Fibroblast of pulmonary artery (primary cell): ENCODE measurements at regions not wholly inside any gene's neighbourhood (a gene's known extent, or its start where the extent isn't known, plus 50 kb on each side); places are given as distances from the start of the nearest gene placed in this dataset.

ENCODE experiments used
- DNase-seq: peaks from one replicate; pipeline ENCODE4 v3.0.0-alpha.2; 2010; ENCODE audit warnings: low read depth
- H3K4me3 ChIP-seq: replicated peaks from 2 replicates; pipeline ENCODE4 v1.5.1; 2011; ENCODE audit warnings: low read depth, mild to moderate bottlenecking, control low read depth, low read length, moderate library complexity
- CTCF ChIP-seq: IDR thresholded peaks from 2 replicates; pipeline ENCODE4 v1.5.1; 2011; ENCODE audit warnings: mild to moderate bottlenecking, control low read depth, low read length, inconsistent platforms; ENCODE audit errors: missing control alignments

- H3K4me3 ChIP-seq, result no peak overlapping the region
- TF ChIP-seq CTCF, result no peak
- DNase-seq, result no peak
These were observed 113.4 kb upstream of the RAB27B start for GRCh38 chr18:54714851-54715250.

GRCh38 chr18:54716586-54716985 is 111.7 kb upstream of the RAB27B start:
- no peak for TF ChIP-seq CTCF
- DNase-seq, result no peak

GRCh38 chr18:54717673-54718407 is 110.4 kb upstream of the RAB27B start:
- TF ChIP-seq CTCF, result no peak
- DNase-seq, result peak; percentile 18
- peak overlapping the region; percentile 40 for H3K4me3 ChIP-seq

More at GRCh38 chr18:54716586-54716985, 111.7 kb upstream of the RAB27B start:
- no peak overlapping the region for H3K4me3 ChIP-seq

- H3K4me3 ChIP-seq, result peak overlapping the region; percentile 40
- no peak for TF ChIP-seq CTCF
- no peak for DNase-seq
These were observed 109.9 kb upstream of the RAB27B start for GRCh38 chr18:54718408-54718773.

- peak; percentile 9 for DNase-seq
- no peak overlapping the region for H3K4me3 ChIP-seq
- no peak for TF ChIP-seq CTCF
These were observed 107.7 kb upstream of the RAB27B start for GRCh38 chr18:54720620-54721019.

GRCh38 chr18:54726143-54726542 is 102.1 kb upstream of the RAB27B start:
- TF ChIP-seq CTCF, result no peak
- no peak for DNase-seq
- H3K4me3 ChIP-seq, result no peak overlapping the region

GRCh38 chr18:54734059-54734458 is 94.2 kb upstream of the RAB27B start:
- TF ChIP-seq CTCF, result no peak
- H3K4me3 ChIP-seq, result no peak overlapping the region
- DNase-seq, result peak; percentile 92
